ENCODE measurements at regions not wholly inside any gene's neighbourhood (a gene's known extent, or its start where the extent isn't known, plus 50 kb on each side); places are given as distances from the start of the nearest gene placed in this dataset.

DNA sequence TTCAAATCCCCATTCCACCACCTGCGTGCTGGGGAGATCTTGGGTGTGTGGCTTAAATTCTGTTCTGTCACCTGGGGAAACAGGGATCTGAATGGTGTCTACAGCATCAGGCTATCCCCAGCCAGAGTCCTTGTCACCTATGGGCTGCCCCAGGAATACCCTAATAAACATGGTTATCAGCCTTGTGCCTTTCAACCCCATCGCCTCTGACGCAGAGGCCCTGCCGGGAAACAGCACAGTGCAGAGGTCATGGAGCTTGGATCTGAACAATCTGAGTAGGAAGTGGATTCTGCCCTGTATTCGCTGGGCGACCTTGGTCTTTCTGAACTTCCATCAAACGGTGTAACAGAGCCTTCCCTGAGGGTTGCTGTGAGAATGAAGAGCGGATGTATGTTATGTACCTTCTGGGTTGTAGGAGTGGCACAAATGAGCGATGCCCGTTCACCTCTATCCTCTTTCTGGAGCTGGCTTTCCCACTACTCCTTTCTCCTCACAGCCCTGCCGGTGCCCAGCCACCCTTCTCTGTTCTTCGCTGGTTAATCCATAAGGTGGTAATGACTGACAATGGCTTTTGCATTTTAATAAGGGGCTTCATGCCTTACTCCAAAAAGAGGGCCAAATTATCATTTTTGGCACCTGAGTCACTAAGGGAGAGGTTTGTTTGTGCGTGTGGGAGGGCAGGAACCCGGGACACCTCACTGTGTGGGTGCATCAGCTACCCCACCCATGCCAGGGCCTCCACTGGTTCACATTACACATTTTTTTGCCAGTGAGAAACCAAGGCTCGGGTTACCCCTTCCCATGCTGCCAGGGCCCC, 256.5 kb downstream of the MYCN start:
- in situ Hi-C loops (cut with MboI; ENCODE audit: low sequenced_read_pairs) = no loop called here

DNA sequence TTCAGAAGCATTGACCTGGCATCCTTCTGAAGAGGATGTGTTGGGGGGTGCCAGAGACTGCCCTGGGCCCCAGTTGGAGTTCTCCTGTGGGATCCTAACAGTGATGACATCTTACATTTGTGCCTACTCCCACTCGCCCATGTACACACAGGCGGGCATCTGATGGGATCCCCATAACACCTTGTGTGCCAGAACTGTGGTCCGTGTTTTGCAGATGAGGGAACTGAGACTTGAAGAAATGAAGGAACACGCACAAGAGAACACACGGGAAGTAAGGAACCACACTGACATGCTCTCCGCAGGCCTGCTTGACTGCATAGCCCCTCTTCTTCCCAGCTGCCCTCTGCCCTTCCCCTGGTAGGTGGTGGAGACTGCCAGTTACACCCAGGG, 255.3 kb downstream of the MYCN start:
- in situ Hi-C loops (cut with MboI; ENCODE audit: low sequenced_read_pairs) = no loop called here

DNA sequence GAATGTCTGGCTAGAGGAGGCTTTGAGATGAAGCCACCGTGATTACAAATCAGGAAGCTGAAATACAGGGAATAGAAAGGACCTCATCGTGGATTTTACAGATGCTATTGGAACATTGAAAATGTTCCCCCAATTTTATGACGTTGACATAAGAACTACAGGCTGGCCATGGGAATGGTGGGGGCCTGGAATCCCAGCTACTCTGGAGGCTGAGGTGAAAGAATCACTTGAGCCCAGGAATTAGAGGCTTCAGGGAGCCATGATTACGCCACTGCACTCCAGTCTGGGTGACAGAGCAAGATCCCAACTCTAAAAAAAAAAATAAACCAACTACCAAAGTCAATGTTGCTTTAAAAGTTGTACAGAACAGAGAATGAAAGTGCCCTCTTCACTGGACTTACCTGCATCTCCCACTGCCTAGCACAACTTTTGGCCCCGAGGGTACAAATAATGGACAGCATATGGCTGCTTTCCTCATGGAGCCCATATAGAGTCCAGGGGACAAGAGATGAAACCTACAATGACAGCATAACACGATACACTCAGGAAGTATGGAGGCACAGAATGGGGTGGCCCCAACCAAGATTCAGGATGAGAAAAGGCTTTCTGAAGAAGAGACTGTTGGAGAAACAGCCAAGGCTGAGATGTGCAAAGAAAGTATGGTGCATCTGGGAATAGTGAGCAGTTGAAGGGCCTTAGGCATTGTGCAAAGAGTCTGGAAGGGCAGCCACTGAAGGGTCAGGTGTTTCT, 254.8 kb downstream of the MYCN start:
- in situ Hi-C loops (cut with MboI; ENCODE audit: low sequenced_read_pairs) = no loop called here

DNA sequence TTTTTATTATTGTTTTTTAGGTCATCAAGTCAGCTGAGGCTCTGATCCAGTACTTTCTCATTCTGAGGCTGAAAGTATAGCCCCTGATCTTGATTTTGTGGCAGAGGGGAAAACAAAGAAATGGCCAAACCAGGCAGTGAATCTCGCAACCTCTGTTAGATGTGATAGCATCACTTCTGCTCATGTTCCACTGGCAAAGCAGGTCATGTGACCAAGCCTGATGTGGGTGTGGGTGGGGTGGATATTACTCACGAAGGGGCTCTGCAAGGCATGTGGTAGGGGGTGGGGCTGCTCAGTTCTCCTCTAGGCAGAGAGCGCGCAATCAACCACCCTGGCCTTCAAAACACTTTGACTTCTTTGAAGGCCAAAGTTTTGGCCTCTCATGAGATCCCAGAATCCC, 254.2 kb downstream of the MYCN start:
- in situ Hi-C loops (cut with MboI; ENCODE audit: low sequenced_read_pairs) = no loop called here

DNA sequence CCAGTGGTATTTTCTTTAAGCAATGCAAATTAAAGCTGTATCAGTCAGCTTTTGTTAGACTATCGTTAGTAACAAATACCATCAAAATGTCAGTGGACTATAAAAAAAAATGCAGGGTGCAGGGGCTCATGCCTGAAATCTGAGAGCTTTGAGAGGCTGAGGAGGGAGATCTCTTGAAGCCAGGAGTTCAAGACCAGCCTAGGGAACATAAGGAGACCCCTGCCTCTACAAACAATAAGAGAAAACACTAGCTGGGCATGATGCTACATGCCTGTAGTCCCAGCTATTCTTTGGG, 253.7 kb downstream of the MYCN start:
- in situ Hi-C loops (cut with MboI; ENCODE audit: low sequenced_read_pairs) = no loop called here

DNA sequence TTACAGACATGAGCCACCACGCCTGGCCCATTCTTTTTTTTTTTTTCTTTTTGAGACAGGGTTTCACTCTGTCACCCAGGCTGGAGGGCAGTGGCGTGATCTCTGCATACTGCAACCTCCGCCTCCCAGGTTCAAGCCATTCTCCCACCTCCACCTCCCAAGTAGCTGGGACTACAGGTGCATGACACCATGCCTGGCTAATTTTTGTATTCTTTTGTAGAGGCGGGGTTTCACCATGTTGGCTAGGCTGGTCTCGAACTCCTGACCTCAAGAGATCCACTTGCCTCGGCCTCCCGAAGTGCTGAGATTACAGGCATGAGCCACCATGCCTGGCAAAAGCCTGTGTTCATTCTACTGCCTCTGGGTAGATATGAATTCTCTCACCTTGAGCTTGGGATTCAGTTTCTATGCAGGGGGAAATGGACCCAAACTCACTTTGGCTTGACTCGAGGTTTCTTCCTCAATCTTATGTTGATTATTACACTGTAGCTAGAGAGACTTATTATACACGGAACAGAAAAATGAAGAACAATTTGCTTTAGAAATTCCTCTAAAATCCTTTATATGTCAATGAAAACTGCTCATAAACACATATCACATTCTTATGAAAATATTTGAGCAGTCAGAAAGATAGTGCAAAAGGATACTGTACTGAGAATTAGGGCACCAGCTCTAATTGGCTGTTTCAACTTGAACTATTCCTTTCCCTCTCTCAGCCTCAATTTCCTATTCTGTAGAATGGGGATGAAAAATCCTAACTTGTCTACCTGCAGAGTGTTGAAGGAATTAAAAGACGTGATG, 252.3 kb downstream of the MYCN start:
- in situ Hi-C loops (cut with MboI; ENCODE audit: low sequenced_read_pairs) = no loop called here

DNA sequence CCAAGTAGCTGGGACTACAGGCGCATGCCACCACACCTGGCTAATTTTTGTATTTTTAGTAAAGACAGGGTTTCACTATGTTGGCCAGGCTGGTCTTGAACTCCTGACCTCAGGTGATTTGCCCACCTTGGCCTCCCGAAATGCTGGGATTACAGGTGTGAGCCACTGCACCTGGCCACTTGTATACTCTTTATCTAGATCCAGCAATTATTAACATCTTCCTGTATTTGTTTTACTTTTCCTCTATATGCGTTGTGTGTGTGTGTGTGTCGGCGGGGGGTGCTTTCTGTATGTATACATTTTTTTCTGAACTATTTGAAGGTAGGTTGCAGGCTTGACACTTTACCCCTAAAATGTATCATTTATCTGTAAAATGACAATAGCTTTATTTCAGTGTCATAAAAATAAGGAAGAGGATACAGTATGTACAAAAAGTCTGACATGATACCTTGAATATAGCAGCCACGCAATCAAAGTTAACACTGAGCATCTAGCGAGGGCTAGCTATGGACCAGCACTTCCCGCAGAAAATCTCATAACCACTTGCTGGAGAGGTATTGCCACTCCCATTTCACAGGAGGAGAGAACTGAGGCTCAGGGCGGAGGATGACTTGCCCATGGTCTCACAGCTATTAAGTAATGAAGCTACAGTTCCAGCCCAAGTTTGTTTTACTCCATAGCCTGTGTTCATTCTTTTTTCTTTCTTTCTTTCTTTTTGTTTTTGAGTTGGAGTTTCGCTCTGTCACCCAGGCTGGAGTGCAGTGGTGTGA, 251.3 kb downstream of the MYCN start:
- in situ Hi-C loops (cut with MboI; ENCODE audit: low sequenced_read_pairs) = no loop called here

DNA sequence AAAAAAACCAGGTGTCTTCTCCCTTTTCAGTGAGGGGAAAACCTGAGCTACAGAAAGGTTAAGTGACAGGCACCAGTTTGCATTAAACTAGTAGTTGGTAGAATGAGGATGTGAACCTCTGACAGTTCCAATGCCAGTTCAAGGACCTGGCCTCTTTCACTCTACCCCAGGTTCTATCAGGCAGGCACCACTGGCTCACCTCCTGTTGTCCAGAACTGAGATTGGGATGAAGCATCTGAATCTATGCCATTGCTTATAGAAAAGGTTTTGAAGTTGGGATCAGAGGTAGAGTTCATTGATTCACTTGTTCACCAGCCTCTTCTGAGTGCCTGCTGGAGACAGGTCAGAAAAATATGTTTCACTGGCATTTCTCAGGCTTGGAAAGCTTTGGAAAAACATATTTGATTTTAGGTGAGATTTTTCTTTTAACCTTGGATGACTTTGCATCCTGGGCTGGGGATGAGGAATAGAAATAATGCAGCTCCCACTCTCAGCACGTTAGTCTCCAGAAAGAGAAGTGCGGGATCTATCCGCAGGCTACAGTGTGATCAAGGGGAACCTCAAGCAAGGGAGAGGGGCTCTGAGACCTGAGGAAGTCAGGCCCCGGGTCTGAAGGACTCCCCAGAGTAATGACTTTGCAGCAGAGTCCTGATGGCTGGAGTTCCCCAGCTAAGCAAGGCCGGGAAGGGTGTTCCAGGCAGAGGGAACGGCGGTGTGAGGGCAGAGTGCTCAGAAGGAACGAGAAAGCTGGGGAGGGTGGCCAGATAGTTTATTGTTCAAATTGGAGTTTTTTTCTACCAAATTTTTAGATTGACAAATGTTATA, 250.3 kb downstream of the MYCN start:
- in situ Hi-C loops (cut with MboI; ENCODE audit: low sequenced_read_pairs) = no loop called here

DNA sequence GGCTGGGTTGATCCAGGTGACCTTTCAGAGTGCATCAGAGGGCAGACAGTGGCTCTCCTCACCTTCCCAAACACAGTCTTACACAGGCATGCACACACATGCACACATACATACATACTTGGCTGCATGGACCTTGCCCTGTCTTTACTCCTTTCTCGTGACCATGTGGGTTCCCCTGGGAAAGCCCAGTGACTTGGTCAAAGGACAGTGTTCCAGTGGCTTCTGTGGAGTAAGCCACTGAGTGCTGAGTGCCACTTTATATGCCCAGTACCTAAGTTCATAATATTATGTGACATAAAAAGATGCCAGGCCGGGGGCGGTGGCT, 249.4 kb downstream of the MYCN start:
- in situ Hi-C loops (cut with MboI; ENCODE audit: low sequenced_read_pairs) = no loop called here

DNA sequence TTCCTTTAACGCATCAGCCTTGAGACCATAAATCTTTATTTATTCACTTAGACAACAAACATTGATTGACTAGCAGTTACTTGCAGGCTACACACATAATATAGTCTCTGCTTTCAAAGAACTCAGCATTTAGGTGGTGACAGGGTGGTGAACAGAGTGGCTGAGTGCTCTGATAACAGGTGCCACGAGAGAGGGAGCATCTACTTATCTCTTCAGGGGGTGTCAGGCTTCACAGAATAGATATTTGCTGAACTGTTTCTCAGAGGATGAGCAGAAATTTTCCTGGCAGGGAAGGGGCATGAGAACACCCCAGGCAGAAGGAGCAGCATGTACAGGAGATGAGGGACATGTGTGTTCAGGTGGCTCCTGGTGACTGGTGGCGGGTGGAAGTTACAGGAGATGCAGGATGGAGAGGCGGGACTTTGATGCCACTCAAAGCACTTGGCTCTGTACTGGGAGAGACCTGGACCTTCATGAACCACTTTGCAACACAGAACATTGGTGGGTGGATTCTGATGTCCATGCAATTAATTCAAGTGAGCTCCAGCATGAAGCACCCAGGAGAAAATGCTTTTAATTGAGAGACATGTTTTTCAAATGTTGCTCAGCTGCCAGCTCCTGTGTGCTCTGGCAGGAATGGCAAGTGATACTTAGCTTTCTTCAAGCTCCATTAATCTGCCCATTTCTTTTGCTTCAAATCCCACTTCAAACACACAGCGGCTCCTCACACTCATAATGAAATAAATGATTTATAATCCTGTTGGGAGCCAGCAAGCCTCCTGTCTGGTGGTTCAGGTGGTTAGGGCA, 248.9 kb downstream of the MYCN start:
- in situ Hi-C loops (cut with MboI; ENCODE audit: low sequenced_read_pairs) = no loop called here

DNA sequence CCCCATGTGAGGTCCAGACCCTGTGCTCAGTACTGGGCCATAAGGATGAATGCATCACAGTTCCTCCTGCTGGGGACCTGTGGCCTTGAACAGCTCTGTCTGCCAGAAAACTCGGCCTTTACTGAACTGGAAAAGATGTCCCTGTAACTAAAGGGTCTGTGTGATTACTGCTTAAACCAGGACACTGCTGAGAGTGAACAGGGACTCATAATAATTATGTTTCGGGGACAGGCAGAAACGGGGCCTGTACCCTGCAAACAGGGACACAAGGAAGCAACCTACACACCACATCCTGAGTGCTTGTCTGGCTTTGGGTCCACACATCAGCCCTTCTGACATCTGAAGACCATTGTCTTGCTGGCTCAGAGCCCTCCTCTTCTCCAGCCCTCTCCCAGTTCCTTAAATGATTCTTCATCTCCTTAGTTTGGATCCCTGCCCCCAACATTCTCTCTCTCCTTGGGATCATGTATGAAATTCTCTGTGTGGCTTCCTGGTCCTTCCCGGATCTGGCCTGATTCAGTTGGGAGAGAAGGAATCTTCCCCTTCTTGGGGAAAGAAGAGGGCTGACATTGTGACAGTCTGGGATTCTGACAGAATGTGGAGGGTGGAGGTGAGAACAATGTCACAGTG, 248.0 kb downstream of the MYCN start:
- in situ Hi-C loops (cut with MboI; ENCODE audit: low sequenced_read_pairs) = no loop called here

DNA sequence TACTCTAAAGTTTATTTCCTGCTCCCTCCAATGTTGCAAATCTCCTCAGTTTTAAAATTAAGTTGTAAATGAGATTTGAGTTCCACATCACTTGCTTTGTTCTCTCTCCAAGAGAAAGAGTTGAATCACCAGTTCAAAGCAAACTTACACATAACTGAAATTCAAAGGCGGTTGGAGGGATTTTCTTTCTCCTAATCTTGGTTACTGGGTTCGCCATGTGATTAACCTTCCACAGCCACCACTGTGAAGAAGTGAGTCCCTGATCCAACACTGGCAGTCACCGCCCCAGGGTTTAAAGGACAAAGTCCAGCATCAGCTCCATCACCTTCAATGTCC, 247.1 kb downstream of the MYCN start:
- in situ Hi-C loops (cut with MboI; ENCODE audit: low sequenced_read_pairs) = no loop called here

DNA sequence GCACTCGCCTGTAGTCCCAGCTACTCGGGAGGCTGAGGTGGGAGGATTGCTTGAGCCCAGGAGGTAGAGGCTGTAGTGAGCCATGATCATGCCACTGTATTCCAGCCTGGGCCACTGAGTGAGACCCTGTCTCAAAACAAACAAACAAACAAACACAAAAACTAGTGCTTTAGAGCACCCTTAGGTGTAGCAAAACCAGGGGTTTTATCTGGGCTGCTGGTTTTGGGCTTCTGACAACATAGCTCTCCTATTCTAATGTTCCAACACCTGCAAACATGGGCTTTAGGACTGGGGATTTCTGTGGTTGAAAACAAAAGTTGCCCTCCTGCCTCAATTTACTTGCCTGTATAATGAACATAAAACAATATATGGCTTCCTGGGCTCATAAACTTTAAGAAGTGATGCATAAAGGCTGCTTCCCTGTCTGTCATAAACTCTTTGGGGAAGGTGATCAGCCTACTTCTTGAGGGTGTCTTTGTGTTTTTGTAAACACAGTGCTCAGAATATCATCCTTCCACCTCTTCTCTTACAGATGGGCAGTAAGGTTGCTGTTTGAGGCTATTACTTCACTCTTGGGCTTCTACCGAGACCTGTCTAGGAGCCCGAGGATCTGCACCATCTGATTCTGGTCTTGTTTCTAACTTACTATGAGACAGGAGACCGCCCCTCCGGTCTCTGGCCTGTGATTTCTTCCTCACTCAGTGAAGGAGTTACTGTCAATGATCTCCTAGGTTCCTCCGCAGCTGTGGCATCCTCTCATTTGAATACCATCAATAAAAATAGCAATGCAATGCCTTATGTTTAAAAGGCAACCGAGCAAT, 246.5 kb downstream of the MYCN start:
- in situ Hi-C loops (cut with MboI; ENCODE audit: low sequenced_read_pairs) = no loop called here

DNA sequence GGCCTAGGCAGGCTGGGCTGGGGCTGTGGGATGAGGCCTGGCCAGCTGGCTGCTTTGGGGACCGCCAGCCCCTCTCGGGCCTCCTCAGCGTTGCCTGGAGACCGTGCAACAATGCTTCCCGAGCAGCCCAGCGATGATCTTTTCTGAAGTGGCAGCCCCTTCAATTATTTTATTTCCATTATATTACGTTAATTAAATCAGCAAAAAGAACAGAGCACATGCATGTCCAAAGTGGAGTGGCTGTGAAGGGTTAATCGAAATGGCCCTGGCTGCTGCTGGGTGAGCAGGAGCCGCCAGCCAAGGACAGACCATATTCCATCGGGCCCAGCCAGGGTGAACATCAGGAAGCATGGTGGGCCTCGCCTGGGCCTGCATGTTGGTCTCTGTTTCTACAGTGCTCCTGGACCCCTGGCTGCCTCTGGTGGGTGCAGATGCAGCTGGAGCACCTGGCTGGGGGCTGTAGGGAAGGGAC, 245.5 kb downstream of the MYCN start:
- in situ Hi-C loops (cut with MboI; ENCODE audit: low sequenced_read_pairs) = no loop called here

DNA sequence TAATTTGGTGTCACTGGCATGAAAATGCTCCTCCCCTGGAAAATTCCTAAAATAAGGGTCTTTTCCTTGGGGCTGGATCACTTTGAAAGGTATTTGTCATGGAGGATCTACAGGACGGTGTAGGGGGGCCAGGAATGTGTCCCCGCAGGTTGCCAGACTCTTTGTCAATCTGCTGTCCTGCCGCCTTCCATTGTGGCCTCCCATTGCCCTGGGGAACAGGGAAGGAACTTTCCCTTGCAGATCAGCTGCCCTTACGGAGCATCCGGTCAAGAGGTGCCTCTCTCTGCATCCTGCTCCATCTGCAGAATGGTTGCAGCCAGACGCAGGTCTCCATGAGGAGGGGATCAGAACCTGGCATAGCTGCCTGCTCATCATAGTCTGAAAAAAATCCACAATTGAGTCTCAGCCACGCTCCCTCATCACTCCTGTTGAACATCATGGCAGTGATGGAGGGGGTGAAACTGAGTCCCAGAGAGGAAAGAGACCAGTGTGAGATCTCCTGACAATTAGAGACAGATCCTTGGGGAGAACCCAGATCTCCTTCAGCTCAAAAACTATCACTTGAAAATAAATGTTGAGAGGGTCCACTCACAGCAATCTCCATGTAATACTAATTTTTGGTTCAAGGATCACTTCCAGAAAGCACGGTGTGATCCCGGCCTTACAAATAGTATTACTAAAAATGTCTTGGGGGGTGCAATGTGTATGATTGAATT, 244.8 kb downstream of the MYCN start:
- in situ Hi-C loops (cut with MboI; ENCODE audit: low sequenced_read_pairs) = no loop called here

DNA sequence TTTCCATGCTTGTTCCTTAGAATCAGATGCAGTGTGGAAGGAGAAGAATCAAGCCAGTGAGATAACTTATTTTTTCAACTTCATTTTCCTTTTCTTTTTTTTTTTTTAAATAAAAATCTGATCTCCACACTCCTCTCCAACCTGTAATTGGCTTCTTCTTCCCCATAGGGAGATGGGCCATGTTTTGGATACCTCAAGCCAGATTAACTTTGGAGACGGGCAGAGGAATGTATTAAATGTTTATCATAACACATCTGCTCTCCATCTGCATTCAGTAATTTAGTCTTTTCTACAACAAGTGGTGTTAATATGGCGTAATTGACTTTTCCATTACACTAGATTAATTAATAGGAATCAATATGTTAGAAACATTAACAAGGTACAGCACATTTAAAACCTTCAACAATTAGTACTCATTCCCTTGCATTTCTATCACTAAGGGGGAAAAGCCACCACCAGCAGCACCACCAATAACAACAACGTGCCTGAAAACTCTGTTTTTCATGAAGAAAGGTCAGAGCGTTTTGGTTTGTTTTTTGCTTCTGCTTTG, 244.1 kb downstream of the MYCN start:
- in situ Hi-C loops (cut with MboI; ENCODE audit: low sequenced_read_pairs) = no loop called here

DNA sequence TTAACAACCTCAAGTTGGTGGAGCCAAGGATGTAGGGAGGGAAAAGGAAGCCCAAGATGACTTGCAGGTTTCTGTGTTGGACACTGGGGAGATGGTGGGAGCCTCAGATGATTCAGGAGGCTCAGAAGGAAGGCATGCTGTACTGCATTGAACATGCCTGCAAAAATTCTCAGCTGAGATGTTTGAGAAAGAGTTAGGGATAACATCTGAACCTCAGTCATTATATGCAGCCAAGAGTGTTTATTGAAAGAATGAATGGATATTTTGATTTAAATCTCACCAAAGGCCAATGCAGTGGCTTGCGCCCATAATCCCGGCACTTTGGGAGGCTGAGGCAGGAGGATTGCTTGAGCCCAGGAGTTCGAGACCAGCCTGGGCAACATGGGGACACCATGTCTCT, 243.0 kb downstream of the MYCN start:
- in situ Hi-C loops (cut with MboI; ENCODE audit: low sequenced_read_pairs) = no loop called here
